ENCODE measurements at regions not wholly inside any gene's neighbourhood (a gene's known extent, or its start where the extent isn't known, plus 50 kb on each side); places are given as distances from the start of the nearest gene placed in this dataset.

- H3K4me3 ChIP-seq (ENCODE audit: low read depth, low read length) = no peak overlapping the region
- TF ChIP-seq CTCF (IDR thresholded peaks at IDR 0.05; ENCODE audit: low read depth, low read length) = no peak
Observed at GRCh38 chr4:111628437-111628836, 516.8 kb upstream of the FAM241A start.

- TF ChIP-seq CTCF (IDR thresholded peaks at IDR 0.05; ENCODE audit: low read depth, low read length) = no peak
Observed at GRCh38 chr4:111630705-111631104, 514.5 kb upstream of the FAM241A start.

GRCh38 chr4:111631215-111631999, 513.8 kb upstream of the FAM241A start:
- TF ChIP-seq CTCF (IDR thresholded peaks at IDR 0.05; ENCODE audit: low read depth, low read length) = no peak
- H3K4me3 ChIP-seq (ENCODE audit: low read depth, low read length) = no peak overlapping the region

More at GRCh38 chr4:111630705-111631104, 514.5 kb upstream of the FAM241A start:
- no peak overlapping the region for H3K4me3 ChIP-seq (ENCODE audit: low read depth, low read length)

- TF ChIP-seq CTCF (IDR thresholded peaks at IDR 0.05; ENCODE audit: low read depth, low read length) = no peak
- no peak overlapping the region for H3K4me3 ChIP-seq (ENCODE audit: low read depth, low read length)
Observed at GRCh38 chr4:111632641-111633151, 512.6 kb upstream of the FAM241A start.

- H3K4me3 ChIP-seq (ENCODE audit: low read depth, low read length) = no peak overlapping the region
- TF ChIP-seq CTCF (IDR thresholded peaks at IDR 0.05; ENCODE audit: low read depth, low read length) = no peak
Observed at GRCh38 chr4:111633663-111634266, 511.5 kb upstream of the FAM241A start.

GRCh38 chr4:111635646-111636045, 509.6 kb upstream of the FAM241A start:
- no peak for TF ChIP-seq CTCF (IDR thresholded peaks at IDR 0.05; ENCODE audit: low read depth, low read length)

GRCh38 chr4:111636961-111637585, 508.2 kb upstream of the FAM241A start:
- no peak for TF ChIP-seq CTCF (IDR thresholded peaks at IDR 0.05; ENCODE audit: low read depth, low read length)

More at GRCh38 chr4:111635646-111636045, 509.6 kb upstream of the FAM241A start:
- no peak overlapping the region for H3K4me3 ChIP-seq (ENCODE audit: low read depth, low read length)

More at GRCh38 chr4:111636961-111637585, 508.2 kb upstream of the FAM241A start:
- H3K4me3 ChIP-seq (ENCODE audit: low read depth, low read length) = no peak overlapping the region
